ENCODE measurements at regions not wholly inside any gene's neighbourhood (a gene's known extent, or its start where the extent isn't known, plus 50 kb on each side); places are given as distances from the start of the nearest gene placed in this dataset.

DNA sequence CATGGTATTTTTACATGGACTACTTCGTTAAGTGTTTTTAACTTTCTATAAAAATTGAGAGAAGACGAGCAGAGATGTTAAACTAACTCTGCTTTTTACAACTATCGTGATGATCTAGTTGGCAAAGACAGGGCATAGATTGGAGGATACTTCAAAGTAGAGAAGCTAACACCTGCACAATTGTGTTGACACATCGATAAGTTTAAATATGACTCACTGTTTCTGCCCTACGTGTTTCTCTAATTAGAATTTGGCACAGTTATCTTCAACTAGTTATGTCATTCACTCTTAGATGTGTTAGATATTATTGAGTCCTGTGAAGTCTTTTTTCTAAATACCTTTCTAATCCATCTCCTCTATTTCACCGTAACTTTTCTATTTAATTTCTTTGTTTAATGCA is 68.5 kb upstream of the FERD3L start:
- TF ChIP-seq, protein P1, sequence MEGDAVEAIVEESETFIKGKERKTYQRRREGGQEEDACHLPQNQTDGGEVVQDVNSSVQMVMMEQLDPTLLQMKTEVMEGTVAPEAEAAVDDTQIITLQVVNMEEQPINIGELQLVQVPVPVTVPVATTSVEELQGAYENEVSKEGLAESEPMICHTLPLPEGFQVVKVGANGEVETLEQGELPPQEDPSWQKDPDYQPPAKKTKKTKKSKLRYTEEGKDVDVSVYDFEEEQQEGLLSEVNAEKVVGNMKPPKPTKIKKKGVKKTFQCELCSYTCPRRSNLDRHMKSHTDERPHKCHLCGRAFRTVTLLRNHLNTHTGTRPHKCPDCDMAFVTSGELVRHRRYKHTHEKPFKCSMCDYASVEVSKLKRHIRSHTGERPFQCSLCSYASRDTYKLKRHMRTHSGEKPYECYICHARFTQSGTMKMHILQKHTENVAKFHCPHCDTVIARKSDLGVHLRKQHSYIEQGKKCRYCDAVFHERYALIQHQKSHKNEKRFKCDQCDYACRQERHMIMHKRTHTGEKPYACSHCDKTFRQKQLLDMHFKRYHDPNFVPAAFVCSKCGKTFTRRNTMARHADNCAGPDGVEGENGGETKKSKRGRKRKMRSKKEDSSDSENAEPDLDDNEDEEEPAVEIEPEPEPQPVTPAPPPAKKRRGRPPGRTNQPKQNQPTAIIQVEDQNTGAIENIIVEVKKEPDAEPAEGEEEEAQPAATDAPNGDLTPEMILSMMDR (IDR thresholded peaks at IDR 0.05), result no peak
- no peak for TF ChIP-seq POLR2A (IDR thresholded peaks at IDR 0.05)

Data from right lobe of liver (tissue), 4 donors.